Gastrocnemius medialis (tissue), 4 donors: ENCODE measurements at regions not wholly inside any gene's neighbourhood (a gene's known extent, or its start where the extent isn't known, plus 50 kb on each side); places are given as distances from the start of the nearest gene placed in this dataset.

Experiments
- POLR2A ChIP-seq, 2 donors: fragments of 450-650 bp; IDR thresholded peaks; one replicate each; pipeline ENCODE4 v1.6.1; 2017; ENCODE audit warnings: antibody characterized with exemption in 2 of 2, mild to moderate bottlenecking in 2 of 2, moderate library complexity in 2 of 2
- TF ChIP-seq, protein P1 (sequence below), 5 experiments: fragments of 450-650 bp in 3 of 5; fragments of 200-600 bp in 2 of 5; sonication (generic) in 2 of 5; IDR thresholded peaks in 4 of 5; conservative IDR thresholded peaks in 1 of 5; 1 replicate in 4 of 5; 2 replicates in 1 of 5; pipeline ENCODE4 v1.5.1; 2016 to 2019; ENCODE audit warnings: antibody characterized with exemption in 5 of 5, mild to moderate bottlenecking in 3 of 5, moderate library complexity in 3 of 5

DNA sequence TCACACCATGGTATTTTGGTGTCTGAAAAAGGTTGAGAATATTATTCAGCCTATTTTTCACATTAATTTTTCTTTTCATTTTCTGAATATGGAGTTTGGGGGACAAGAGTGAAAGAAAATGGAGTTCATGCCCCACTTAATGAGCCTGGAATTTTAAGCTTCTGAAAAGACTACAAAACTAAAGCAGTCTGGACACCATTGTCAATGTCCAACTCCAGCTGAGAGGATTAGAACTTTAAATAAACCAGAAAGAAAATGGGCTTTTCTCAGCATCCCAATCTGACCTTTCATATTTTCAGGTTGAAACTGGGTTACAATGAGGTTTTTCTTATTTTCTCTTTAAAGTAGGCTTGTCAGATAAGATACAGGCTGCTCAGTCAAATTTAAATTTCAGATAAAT lies 207.7 kb downstream of the SLC6A15 start:
- TF ChIP-seq, protein P1, sequence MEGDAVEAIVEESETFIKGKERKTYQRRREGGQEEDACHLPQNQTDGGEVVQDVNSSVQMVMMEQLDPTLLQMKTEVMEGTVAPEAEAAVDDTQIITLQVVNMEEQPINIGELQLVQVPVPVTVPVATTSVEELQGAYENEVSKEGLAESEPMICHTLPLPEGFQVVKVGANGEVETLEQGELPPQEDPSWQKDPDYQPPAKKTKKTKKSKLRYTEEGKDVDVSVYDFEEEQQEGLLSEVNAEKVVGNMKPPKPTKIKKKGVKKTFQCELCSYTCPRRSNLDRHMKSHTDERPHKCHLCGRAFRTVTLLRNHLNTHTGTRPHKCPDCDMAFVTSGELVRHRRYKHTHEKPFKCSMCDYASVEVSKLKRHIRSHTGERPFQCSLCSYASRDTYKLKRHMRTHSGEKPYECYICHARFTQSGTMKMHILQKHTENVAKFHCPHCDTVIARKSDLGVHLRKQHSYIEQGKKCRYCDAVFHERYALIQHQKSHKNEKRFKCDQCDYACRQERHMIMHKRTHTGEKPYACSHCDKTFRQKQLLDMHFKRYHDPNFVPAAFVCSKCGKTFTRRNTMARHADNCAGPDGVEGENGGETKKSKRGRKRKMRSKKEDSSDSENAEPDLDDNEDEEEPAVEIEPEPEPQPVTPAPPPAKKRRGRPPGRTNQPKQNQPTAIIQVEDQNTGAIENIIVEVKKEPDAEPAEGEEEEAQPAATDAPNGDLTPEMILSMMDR (IDR thresholded peaks at IDR 0.05 in 4 of 5, conservative IDR thresholded peaks at IDR 0.05 in 1 of 5), result no peak
- no peak for TF ChIP-seq POLR2A (IDR thresholded peaks at IDR 0.05)
